ENCODE measurements at regions not wholly inside any gene's neighbourhood (a gene's known extent, or its start where the extent isn't known, plus 50 kb on each side); places are given as distances from the start of the nearest gene placed in this dataset.

GRCh38 chr6:91802431-91802830 lies 1215.6 kb upstream of the MAP3K7 start:
- H3K27ac ChIP-seq = no peak overlapping the region
- no peaks in the 10 kb centered on the region for H3K36me3 ChIP-seq
- no peaks in the 10 kb centered on the region for H3K9me3 ChIP-seq
- no peaks in the 10 kb centered on the region for H3K4me1 ChIP-seq (ENCODE audit: control insufficient read depth in 1 of 2, low read depth in 2 of 2)
- no peak for ATAC-seq (ENCODE audit: insufficient number of reproducible peaks, low FRiP score, low read depth)
- no peak for DNase-seq (ENCODE audit: low spot score)
- TF ChIP-seq CTCF (IDR thresholded peaks at IDR 0.05) = no peak
- no peaks in the 10 kb centered on the region for H3K27me3 ChIP-seq (replicated peaks; ENCODE audit: insufficient read depth)
- H3K4me3 ChIP-seq = no peak overlapping the region

- H3K9me3 ChIP-seq = no peaks in the 10 kb centered on the region
- no peaks in the 10 kb centered on the region for H3K4me1 ChIP-seq (ENCODE audit: control insufficient read depth in 1 of 2, low read depth in 2 of 2)
- H3K27me3 ChIP-seq (replicated peaks; ENCODE audit: insufficient read depth) = no peaks in the 10 kb centered on the region
- H3K27ac ChIP-seq = no peak overlapping the region
- DNase-seq (ENCODE audit: low spot score) (no peak), ATAC-seq (ENCODE audit: insufficient number of reproducible peaks, low FRiP score, low read depth) (no peak)
- H3K36me3 ChIP-seq = no peaks in the 10 kb centered on the region
- H3K4me3 ChIP-seq = no peak overlapping the region
- no peak for TF ChIP-seq CTCF (IDR thresholded peaks at IDR 0.05)
Observed at GRCh38 chr6:91796603-91797002, 1209.7 kb upstream of the MAP3K7 start.

DNA sequence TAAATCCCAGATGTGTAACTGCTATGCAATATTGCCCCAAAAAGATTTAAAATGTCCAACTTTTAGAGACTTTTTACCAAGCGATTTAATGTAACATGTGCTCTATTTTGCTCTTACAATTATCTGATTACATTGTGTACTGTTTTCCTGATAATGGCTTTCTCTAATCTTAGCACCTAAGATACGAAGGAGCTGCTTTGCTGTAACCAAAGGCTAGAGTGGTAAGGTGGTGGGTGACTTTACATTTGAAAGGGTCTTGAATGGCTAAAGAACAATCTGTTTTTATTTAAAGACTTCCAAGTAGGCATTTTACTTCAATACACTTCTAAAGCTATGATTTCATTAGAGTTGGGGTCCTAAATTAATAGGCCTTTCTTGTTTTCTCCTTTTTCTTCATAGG lies 1201.6 kb upstream of the MAP3K7 start:
- no peak for TF ChIP-seq CTCF (IDR thresholded peaks at IDR 0.05)

DNA sequence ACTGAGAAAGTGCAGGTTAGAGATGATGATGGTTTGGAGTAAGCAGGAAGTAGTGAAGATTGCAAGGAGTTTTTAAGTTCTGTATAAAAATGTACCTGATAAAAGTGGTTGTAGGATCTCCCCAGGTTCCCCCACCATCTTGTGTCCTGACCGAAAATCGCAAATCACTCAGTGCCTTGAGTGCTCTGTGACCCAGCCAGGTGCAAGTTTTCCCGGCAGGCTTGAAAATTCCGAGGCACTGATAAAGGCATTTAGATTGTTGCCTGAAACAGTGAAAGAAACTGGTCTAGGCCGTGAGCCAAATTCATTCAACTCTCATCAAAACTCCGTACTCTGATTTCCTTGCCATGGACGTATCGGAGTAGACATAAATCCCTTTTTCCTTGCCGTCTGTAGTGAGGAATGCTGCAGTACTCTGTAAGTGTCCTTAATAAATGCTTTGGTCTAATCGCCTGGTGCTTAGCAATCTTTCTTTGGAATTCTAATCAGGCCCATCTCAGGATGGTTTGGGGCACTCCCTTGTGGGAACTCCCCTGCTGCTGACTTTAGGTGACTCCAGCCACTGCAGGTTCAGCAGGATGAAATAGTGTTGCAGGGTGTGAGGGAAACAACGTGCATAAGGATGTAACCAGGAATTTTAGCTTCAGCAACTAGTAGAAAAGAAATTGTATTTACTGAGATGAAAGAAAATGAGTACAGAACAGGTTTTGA lies 1199.8 kb upstream of the MAP3K7 start:
- H3K9me3 ChIP-seq = no peaks in the 10 kb centered on the region
- H3K27me3 ChIP-seq (replicated peaks; ENCODE audit: insufficient read depth) = no peaks in the 10 kb centered on the region
- no peaks in the 10 kb centered on the region for H3K36me3 ChIP-seq
- no peak overlapping the region for H3K27ac ChIP-seq
- no peak overlapping the region for H3K4me3 ChIP-seq
- TF ChIP-seq CTCF (IDR thresholded peaks at IDR 0.05) = no peak
- DNase-seq (ENCODE audit: low spot score) (no peak), ATAC-seq (ENCODE audit: insufficient number of reproducible peaks, low FRiP score, low read depth) (no peak)
- H3K4me1 ChIP-seq (ENCODE audit: control insufficient read depth in 1 of 2, low read depth in 2 of 2) = no peaks in the 10 kb centered on the region

More for the DNA sequence above, 1201.6 kb upstream of the MAP3K7 start:
- Histone ChIP-seq H3K27ac (no peak overlapping the region), H3K36me3 (no peaks in the 10 kb centered on the region), H3K9me3 (no peaks in the 10 kb centered on the region), H3K27me3 (replicated peaks; ENCODE audit: insufficient read depth) (no peaks in the 10 kb centered on the region), H3K4me3 (no peak overlapping the region), H3K4me1 (ENCODE audit: control insufficient read depth in 1 of 2, low read depth in 2 of 2) (no peaks in the 10 kb centered on the region)
- ATAC-seq (ENCODE audit: insufficient number of reproducible peaks, low FRiP score, low read depth) = no peak
- no peak for DNase-seq (ENCODE audit: low spot score)

DNA sequence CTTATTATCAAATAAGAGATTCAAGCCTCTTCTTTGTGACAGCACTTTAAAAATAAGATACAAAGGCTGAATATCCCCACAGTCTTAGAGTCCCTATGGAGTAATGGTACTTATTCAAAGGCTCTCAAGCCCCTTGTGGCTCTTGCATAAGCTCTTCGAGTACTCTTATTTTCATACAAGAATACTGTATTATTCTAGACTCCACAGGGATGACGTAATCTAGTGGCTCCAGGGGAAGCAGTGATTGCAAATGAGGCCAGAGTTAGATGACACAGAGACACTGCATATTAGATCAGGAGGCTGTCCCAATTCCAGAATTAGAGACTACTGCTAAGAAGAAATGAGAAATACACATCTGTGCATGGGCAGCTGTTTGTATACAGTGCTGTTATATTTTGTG lies 1195.9 kb upstream of the MAP3K7 start:
- ATAC-seq (ENCODE audit: insufficient number of reproducible peaks, low FRiP score, low read depth) (no peak), DNase-seq (ENCODE audit: low spot score) (no peak)
- H3K27me3 ChIP-seq (replicated peaks; ENCODE audit: insufficient read depth) = no peaks in the 10 kb centered on the region
- H3K36me3 ChIP-seq = no peaks in the 10 kb centered on the region
- no peak for TF ChIP-seq CTCF (IDR thresholded peaks at IDR 0.05)
- no peaks in the 10 kb centered on the region for H3K4me1 ChIP-seq (ENCODE audit: control insufficient read depth in 1 of 2, low read depth in 2 of 2)
- H3K27ac ChIP-seq = no peak overlapping the region
- H3K4me3 ChIP-seq = no peak overlapping the region
- no peaks in the 10 kb centered on the region for H3K9me3 ChIP-seq

All from thoracic aorta (tissue), 2 donors.